HEK293 (cell line): ENCODE measurements at regions not wholly inside any gene's neighbourhood (a gene's known extent, or its start where the extent isn't known, plus 50 kb on each side); places are given as distances from the start of the nearest gene placed in this dataset.

Experiments used
- BCL11A ChIP-seq: fragments of 450-650 bp; formaldehyde crosslinking; IDR thresholded peaks from 2 replicates; pipeline ENCODE4 v1.5.1; 2016; ENCODE audit warnings: low read depth, missing biosample characterization, missing genetic modification characterization
- ZNF274 ChIP-seq, 2 experiments: fragments of 200-500 bp in 1 of 2; fragments of 450-650 bp in 1 of 2; sonication (Bioruptor generic) in 1 of 2; formaldehyde crosslinking in 1 of 2; IDR thresholded peaks; 2 replicates each; pipeline versions ENCODE4 v1.5.1 to v1.6.1; 2014 to 2016; ENCODE audit warnings: borderline replicate concordance in 1 of 2, inconsistent platforms in 1 of 2, low read length in 1 of 2, missing biosample characterization in 1 of 2, missing genetic modification characterization in 1 of 2
- TF ChIP-seq, protein P1 (sequence below): fragments of 450-650 bp; formaldehyde crosslinking; IDR thresholded peaks from 2 replicates; pipeline ENCODE4 v1.5.1; 2016; ENCODE audit warnings: missing biosample characterization, missing genetic modification characterization
- TF ChIP-seq, protein P2 (sequence below): fragments of 450-650 bp; formaldehyde crosslinking; IDR thresholded peaks from 2 replicates; pipeline ENCODE4 v1.5.1; 2016; ENCODE audit warnings: missing biosample characterization, missing genetic modification characterization

DNA sequence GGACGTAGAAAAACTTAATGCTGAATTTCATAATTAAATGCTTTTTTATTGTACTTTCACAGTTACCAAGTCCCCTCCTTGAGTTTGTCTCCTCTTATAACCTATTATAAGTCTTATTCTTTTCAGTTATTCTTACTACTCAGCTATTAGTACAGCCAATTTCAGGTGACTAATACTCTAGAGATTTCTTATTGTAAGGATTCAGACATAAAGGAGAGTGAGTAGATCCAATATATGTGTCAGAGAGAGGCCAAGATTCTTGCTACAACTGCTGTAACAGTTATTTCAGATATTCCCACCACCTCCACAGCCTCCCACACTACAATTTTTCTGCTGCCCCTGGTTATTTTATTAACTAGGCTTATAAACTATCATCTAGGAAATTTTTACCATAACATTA lies 274.5 kb downstream of the GPAT3 start:
- TF ChIP-seq, protein P1, sequence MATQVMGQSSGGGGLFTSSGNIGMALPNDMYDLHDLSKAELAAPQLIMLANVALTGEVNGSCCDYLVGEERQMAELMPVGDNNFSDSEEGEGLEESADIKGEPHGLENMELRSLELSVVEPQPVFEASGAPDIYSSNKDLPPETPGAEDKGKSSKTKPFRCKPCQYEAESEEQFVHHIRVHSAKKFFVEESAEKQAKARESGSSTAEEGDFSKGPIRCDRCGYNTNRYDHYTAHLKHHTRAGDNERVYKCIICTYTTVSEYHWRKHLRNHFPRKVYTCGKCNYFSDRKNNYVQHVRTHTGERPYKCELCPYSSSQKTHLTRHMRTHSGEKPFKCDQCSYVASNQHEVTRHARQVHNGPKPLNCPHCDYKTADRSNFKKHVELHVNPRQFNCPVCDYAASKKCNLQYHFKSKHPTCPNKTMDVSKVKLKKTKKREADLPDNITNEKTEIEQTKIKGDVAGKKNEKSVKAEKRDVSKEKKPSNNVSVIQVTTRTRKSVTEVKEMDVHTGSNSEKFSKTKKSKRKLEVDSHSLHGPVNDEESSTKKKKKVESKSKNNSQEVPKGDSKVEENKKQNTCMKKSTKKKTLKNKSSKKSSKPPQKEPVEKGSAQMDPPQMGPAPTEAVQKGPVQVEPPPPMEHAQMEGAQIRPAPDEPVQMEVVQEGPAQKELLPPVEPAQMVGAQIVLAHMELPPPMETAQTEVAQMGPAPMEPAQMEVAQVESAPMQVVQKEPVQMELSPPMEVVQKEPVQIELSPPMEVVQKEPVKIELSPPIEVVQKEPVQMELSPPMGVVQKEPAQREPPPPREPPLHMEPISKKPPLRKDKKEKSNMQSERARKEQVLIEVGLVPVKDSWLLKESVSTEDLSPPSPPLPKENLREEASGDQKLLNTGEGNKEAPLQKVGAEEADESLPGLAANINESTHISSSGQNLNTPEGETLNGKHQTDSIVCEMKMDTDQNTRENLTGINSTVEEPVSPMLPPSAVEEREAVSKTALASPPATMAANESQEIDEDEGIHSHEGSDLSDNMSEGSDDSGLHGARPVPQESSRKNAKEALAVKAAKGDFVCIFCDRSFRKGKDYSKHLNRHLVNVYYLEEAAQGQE (tag by site-specific recombination): no peak
- TF ChIP-seq BCL11A (tag by site-specific recombination): no peak
- TF ChIP-seq, protein P2, sequence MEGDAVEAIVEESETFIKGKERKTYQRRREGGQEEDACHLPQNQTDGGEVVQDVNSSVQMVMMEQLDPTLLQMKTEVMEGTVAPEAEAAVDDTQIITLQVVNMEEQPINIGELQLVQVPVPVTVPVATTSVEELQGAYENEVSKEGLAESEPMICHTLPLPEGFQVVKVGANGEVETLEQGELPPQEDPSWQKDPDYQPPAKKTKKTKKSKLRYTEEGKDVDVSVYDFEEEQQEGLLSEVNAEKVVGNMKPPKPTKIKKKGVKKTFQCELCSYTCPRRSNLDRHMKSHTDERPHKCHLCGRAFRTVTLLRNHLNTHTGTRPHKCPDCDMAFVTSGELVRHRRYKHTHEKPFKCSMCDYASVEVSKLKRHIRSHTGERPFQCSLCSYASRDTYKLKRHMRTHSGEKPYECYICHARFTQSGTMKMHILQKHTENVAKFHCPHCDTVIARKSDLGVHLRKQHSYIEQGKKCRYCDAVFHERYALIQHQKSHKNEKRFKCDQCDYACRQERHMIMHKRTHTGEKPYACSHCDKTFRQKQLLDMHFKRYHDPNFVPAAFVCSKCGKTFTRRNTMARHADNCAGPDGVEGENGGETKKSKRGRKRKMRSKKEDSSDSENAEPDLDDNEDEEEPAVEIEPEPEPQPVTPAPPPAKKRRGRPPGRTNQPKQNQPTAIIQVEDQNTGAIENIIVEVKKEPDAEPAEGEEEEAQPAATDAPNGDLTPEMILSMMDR (tag by site-specific recombination): no peak
- TF ChIP-seq ZNF274 (IDR thresholded peaks at IDR 0.05; ENCODE audit: low read length): no peak
- no peak for TF ChIP-seq ZNF274 (tag by site-specific recombination; IDR thresholded peaks at IDR 0.05; ENCODE audit: borderline replicate concordance)
